ENCODE measurements at regions not wholly inside any gene's neighbourhood (a gene's known extent, or its start where the extent isn't known, plus 50 kb on each side); places are given as distances from the start of the nearest gene placed in this dataset.

DNA sequence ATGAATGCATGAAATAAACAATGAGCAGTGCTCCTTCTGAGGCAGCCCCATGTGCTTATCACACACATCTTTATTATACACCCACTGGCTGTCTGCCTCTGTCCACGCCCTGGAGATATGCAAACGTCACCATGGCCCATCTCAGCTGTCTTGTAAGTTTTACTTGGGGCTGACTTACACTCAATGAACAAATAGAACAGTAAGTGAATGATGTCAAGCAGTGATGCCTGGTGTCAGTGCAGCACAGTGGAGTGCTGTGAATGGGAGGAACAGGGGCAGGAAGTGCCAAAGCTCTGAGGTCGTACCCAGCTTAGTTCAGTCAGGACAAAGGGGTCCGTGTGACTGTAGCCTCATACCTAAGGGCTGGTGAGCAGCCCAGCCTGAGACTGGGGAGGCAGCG is 659.5 kb upstream of the HS6ST1 start:
- no peak overlapping the region for H2AFZ ChIP-seq (ENCODE audit: control insufficient read depth, low read length)
- H3K27me3 ChIP-seq (ENCODE audit: control insufficient read depth, extremely low read depth, insufficient read depth, low read length): no peaks in the 10 kb centered on the region
- DNase-seq (ENCODE audit: low read depth, low spot score) (no peak), FAIRE-seq (no peak)
- no peak overlapping the region for H3K27ac ChIP-seq (ENCODE audit: control insufficient read depth, insufficient read depth, low read length)
- no peaks in the 10 kb centered on the region for H3K9me3 ChIP-seq (ENCODE audit: control insufficient read depth, low read depth, low read length)
- H3K9ac ChIP-seq (ENCODE audit: control insufficient read depth, extremely low read depth, insufficient read depth, low read length): no peak overlapping the region
- no peaks in the 10 kb centered on the region for H3K36me3 ChIP-seq (ENCODE audit: control insufficient read depth in 2 of 2, extremely low read depth in 1 of 2, insufficient read depth in 2 of 2, low read length in 2 of 2)
- no peaks in the 10 kb centered on the region for H3K9me1 ChIP-seq (ENCODE audit: control insufficient read depth, extremely low read depth, insufficient read depth, low read length)
- no peaks in the 10 kb centered on the region for H4K20me1 ChIP-seq (ENCODE audit: control insufficient read depth, extremely low read depth, insufficient read depth, low read length)
- no peak overlapping the region for H3K4me2 ChIP-seq (ENCODE audit: control insufficient read depth, extremely low read depth, insufficient read depth, low read depth, low read length)
- dilution Hi-C loops (cut with MboI; ENCODE audit: extremely low pct_ligation_motif_present, low sequenced_read_pairs): no loop called here
- H3K79me2 ChIP-seq (ENCODE audit: control insufficient read depth, insufficient read depth, low read length): no peaks in the 10 kb centered on the region
- H3K4me3 ChIP-seq (ENCODE audit: control insufficient read depth in 2 of 3, extremely low read depth in 1 of 3, insufficient read depth in 2 of 3, low read depth in 1 of 3, low read length in 3 of 3): no peak overlapping the region
- no peak for TF ChIP-seq EZH2 (IDR thresholded peaks at IDR 0.05; ENCODE audit: low read length)
- TF ChIP-seq, protein P1, sequence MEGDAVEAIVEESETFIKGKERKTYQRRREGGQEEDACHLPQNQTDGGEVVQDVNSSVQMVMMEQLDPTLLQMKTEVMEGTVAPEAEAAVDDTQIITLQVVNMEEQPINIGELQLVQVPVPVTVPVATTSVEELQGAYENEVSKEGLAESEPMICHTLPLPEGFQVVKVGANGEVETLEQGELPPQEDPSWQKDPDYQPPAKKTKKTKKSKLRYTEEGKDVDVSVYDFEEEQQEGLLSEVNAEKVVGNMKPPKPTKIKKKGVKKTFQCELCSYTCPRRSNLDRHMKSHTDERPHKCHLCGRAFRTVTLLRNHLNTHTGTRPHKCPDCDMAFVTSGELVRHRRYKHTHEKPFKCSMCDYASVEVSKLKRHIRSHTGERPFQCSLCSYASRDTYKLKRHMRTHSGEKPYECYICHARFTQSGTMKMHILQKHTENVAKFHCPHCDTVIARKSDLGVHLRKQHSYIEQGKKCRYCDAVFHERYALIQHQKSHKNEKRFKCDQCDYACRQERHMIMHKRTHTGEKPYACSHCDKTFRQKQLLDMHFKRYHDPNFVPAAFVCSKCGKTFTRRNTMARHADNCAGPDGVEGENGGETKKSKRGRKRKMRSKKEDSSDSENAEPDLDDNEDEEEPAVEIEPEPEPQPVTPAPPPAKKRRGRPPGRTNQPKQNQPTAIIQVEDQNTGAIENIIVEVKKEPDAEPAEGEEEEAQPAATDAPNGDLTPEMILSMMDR (optimal IDR thresholded peaks at IDR 0.05 in 1 of 3, IDR thresholded peaks at IDR 0.05 in 1 of 3, conservative IDR thresholded peaks at IDR 0.05 in 1 of 3; ENCODE audit: extremely low read depth in 1 of 3, insufficient read depth in 2 of 3, low read length in 3 of 3): no peak
- peaks cover 10% of the 10 kb centered on the region for H3K4me1 ChIP-seq (ENCODE audit: control insufficient read depth, extremely low read depth, insufficient read depth, low read length)

GRCh38 chr2:128979182-128979581 is 660.5 kb upstream of the HS6ST1 start:
- Histone ChIP-seq H3K4me2 (ENCODE audit: control insufficient read depth, extremely low read depth, insufficient read depth, low read depth, low read length) (no peak overlapping the region), H4K20me1 (ENCODE audit: control insufficient read depth, extremely low read depth, insufficient read depth, low read length) (no peaks in the 10 kb centered on the region), H3K27ac (ENCODE audit: control insufficient read depth, insufficient read depth, low read length) (no peak overlapping the region), H3K4me3 (ENCODE audit: control insufficient read depth in 2 of 3, extremely low read depth in 1 of 3, insufficient read depth in 2 of 3, low read depth in 1 of 3, low read length in 3 of 3) (no peak overlapping the region), H3K79me2 (ENCODE audit: control insufficient read depth, insufficient read depth, low read length) (no peaks in the 10 kb centered on the region), H3K27me3 (ENCODE audit: control insufficient read depth, extremely low read depth, insufficient read depth, low read length) (no peaks in the 10 kb centered on the region), H3K4me1 (ENCODE audit: control insufficient read depth, extremely low read depth, insufficient read depth, low read length) (peaks cover 14% of the 10 kb centered on the region), H3K36me3 (ENCODE audit: control insufficient read depth in 2 of 2, extremely low read depth in 1 of 2, insufficient read depth in 2 of 2, low read length in 2 of 2) (no peaks in the 10 kb centered on the region), H2AFZ (ENCODE audit: control insufficient read depth, low read length) (no peak overlapping the region), H3K9me3 (ENCODE audit: control insufficient read depth, low read depth, low read length) (no peaks in the 10 kb centered on the region), H3K9ac (ENCODE audit: control insufficient read depth, extremely low read depth, insufficient read depth, low read length) (no peak overlapping the region), H3K9me1 (ENCODE audit: control insufficient read depth, extremely low read depth, insufficient read depth, low read length) (no peaks in the 10 kb centered on the region)
- no peak for TF ChIP-seq EZH2 (IDR thresholded peaks at IDR 0.05; ENCODE audit: low read length)
- TF ChIP-seq, protein P1 (optimal IDR thresholded peaks at IDR 0.05 in 1 of 3, IDR thresholded peaks at IDR 0.05 in 1 of 3, conservative IDR thresholded peaks at IDR 0.05 in 1 of 3; ENCODE audit: extremely low read depth in 1 of 3, insufficient read depth in 2 of 3, low read length in 3 of 3): no peak
- DNase-seq (ENCODE audit: low read depth, low spot score) (no peak), FAIRE-seq (no peak)
- dilution Hi-C loops (cut with MboI; ENCODE audit: extremely low pct_ligation_motif_present, low sequenced_read_pairs): no loop called here
